K562 (cell line): ENCODE measurements at regions not wholly inside any gene's neighbourhood (a gene's known extent, or its start where the extent isn't known, plus 50 kb on each side); places are given as distances from the start of the nearest gene placed in this dataset.

ENCODE experiments used
- ATAC-seq: fragments of 200-7000 bp; cut with Tn5 transposase; 3 replicates; pipeline ENCODE4 v1.9.1; 2020; ENCODE audit warnings: moderate library complexity
- BruUV-seq: library from RNA; stranded (reverse); fragments of 400-500 nt; replicated peaks from 2 replicates; lab custom pipeline; 2021; lab: Mats Ljungman, UMichigan
- CTCF ChIA-PET: fragments of 300-600 bp; formaldehyde crosslinking; extraction: SDS; loops from one replicate; lab custom pipeline; 2021; ENCODE audit warnings: low intra/inter-chr PET ratio; lab: Yijun Ruan, JAX
- POLR2A ChIA-PET: fragments of 300-600, 350-650 bp; sonication (Branson Sonifier 250); formaldehyde crosslinking; extraction: SDS; loops from one replicate; lab custom pipeline; 2021; ENCODE audit warnings: antibody characterized with exemption, inconsistent platforms; lab: Yijun Ruan, JAX
- DNase-seq, 4 experiments: peaks; one replicate each; pipeline versions ENCODE4 v3.0.0 to v3.0.0-alpha.2; 2011 to 2018; ENCODE audit warnings: low spot score in 3 of 4, mixed read lengths in 3 of 4; ENCODE audit errors: extremely low read depth in 1 of 4
- FAIRE-seq: peaks from 2 replicates; lab custom pipeline; 2011; peaks lifted over from hg19 to GRCh38; lab: Jason Lieb, UNC
- H2AFZ ChIP-seq: 2 replicates; pipeline ENCODE4 v1.6.0; 2011; ENCODE audit warnings: low read depth, low read length, control low read depth, inconsistent platforms
- H3K27ac ChIP-seq: fragments of 200-600 bp; 3 replicates; pipeline ENCODE4 v1.8.0; 2011; ENCODE audit warnings: low read depth, mild to moderate bottlenecking, control low read depth, inconsistent platforms, low read length, moderate library complexity, mixed read lengths; ENCODE audit errors: extremely low read depth
- H3K27me3 ChIP-seq, 2 experiments: fragments of 300-600 bp in 1 of 2; 2 replicates in 1 of 2; 3 replicates in 1 of 2; pipeline versions ENCODE4 v1.6.0 to v1.8.0; 2011; ENCODE audit warnings: inconsistent platforms in 2 of 2, low read length in 2 of 2, mild to moderate bottlenecking in 1 of 2, mixed read lengths in 1 of 2, moderate library complexity in 1 of 2; ENCODE audit not compliant: control insufficient read depth in 2 of 2, insufficient read depth in 2 of 2
- H3K36me3 ChIP-seq: fragments of 300-600 bp; 3 replicates; pipeline ENCODE4 v1.8.0; 2011; ENCODE audit warnings: mild to moderate bottlenecking, low read length, inconsistent platforms; ENCODE audit not compliant: control insufficient read depth, insufficient read depth
- H3K4me1 ChIP-seq, 2 experiments: fragments of 200-600 bp in 1 of 2; replicated peaks in 1 of 2; 2 replicates in 1 of 2; 3 replicates in 1 of 2; pipeline versions ENCODE4 v1.5.1 to v1.8.0; 2011; ENCODE audit warnings: inconsistent platforms in 2 of 2, low read length in 2 of 2, mild to moderate bottlenecking in 1 of 2, mixed read lengths in 1 of 2, moderate library complexity in 1 of 2; ENCODE audit not compliant: control insufficient read depth in 2 of 2, insufficient read depth in 2 of 2
- H3K4me2 ChIP-seq: 2 replicates; pipeline ENCODE4 v1.6.1; 2011; ENCODE audit warnings: low read length, control low read depth, inconsistent platforms, mixed read lengths; ENCODE audit not compliant: insufficient read depth
- H3K4me3 ChIP-seq: fragments of 200-600 bp; sonication (generic), shearing (Covaris generic); 2 replicates; pipeline ENCODE4 v1.5.1; 2016; ENCODE audit warnings: control low read depth, inconsistent platforms
- H3K79me2 ChIP-seq: fragments of 200-600 bp; 3 replicates; pipeline ENCODE4 v1.8.0; 2011; ENCODE audit warnings: low read length, inconsistent platforms; ENCODE audit not compliant: control insufficient read depth, insufficient read depth
- H3K9ac ChIP-seq, 2 experiments: 2 replicates each; pipeline versions ENCODE4 v1.6.0 to v1.6.1; 2011; ENCODE audit warnings: low read depth in 2 of 2, low read length in 2 of 2, control low read depth in 1 of 2, inconsistent platforms in 1 of 2, mild to moderate bottlenecking in 1 of 2, mixed read lengths in 1 of 2; ENCODE audit not compliant: insufficient read depth in 1 of 2
- H3K9me1 ChIP-seq: one replicate; pipeline ENCODE4 v1.6.0; 2011; ENCODE audit warnings: inconsistent platforms, mild to moderate bottlenecking, low read length, moderate library complexity; ENCODE audit not compliant: control insufficient read depth, insufficient read depth
- H3K9me3 ChIP-seq: replicated peaks from 2 replicates; pipeline ENCODE4 v1.5.1; 2011; ENCODE audit warnings: low read depth, low read length, inconsistent platforms; ENCODE audit not compliant: control insufficient read depth, insufficient read depth
- H4K20me1 ChIP-seq: replicated peaks from 2 replicates; pipeline ENCODE4 v1.6.1; 2011; ENCODE audit warnings: low read length, inconsistent platforms, mixed read lengths; ENCODE audit not compliant: control insufficient read depth, insufficient read depth
- DIDO1 ChIP-seq: fragments of 450-650 bp; IDR thresholded peaks from 2 replicates; pipeline ENCODE4 v1.6.1; 2016; ENCODE audit warnings: low read depth, missing biosample characterization, missing genetic modification characterization
- MAFK ChIP-seq: IDR thresholded peaks from 2 replicates; pipeline ENCODE4 v1.6.1; 2011; ENCODE audit warnings: low read length, improper control_type of control experiment
- MITF ChIP-seq: IDR thresholded peaks from 2 replicates; pipeline ENCODE4 v1.6.1; 2014; ENCODE audit warnings: antibody characterized with exemption
- NCOA6 ChIP-seq: fragments of 450-650 bp; IDR thresholded peaks from 2 replicates; pipeline ENCODE4 v1.6.1; 2017; ENCODE audit warnings: mild to moderate bottlenecking
- NR3C1 ChIP-seq: sonication (generic); formaldehyde crosslinking; IDR thresholded peaks from 2 replicates; pipeline ENCODE4 v1.8.1; 2022; ENCODE audit warnings: missing genetic modification reagents
- ZFP1 ChIP-seq: fragments of 450-650 bp; formaldehyde crosslinking; IDR thresholded peaks from 2 replicates; pipeline ENCODE4 v1.4.0; 2020; ENCODE audit warnings: mild to moderate bottlenecking, mixed read lengths
- ZNF584 ChIP-seq: fragments of 200-800 bp; sonication (Bioruptor generic); IDR thresholded peaks from 2 replicates; pipeline ENCODE4 v1.6.1; 2016; ENCODE audit warnings: low read depth, mild to moderate bottlenecking, missing genetic modification characterization, missing compliant biosample characterization
- WGBS: fragments of 100-300 bp; shearing (Covaris generic); methylation state at CpG from one replicate; pipeline ENCODE4 v1.1.6; 2016; ENCODE audit warnings: low coverage, mixed read lengths; ENCODE audit not compliant: insufficient coverage; ENCODE audit errors: missing lambda C conversion rate; 5-methylcytosine and 5-hydroxymethylcytosine counted together
- in situ Hi-C: fragments of 300-500 bp; cut with MboI; formaldehyde crosslinking; loops from 4 replicates; pipeline ENCODE4 v1.15.0; 2018; ENCODE audit warnings: inconsistent platforms, mixed read lengths
- intact Hi-C: fragments of 100-400 bp; cut with micrococcal nuclease; formaldehyde crosslinking; loops from 2 replicates; pipeline ENCODE4 v1.14.2; 2022
- TF ChIP-seq, protein P1 (sequence below), 2 experiments: fragments of 450-650 bp in 1 of 2; sonication (generic) in 1 of 2; formaldehyde crosslinking in 1 of 2; IDR thresholded peaks in 1 of 2; conservative IDR thresholded peaks in 1 of 2; 2 replicates each; pipeline versions ENCODE4 v1.6.1 to v1.8.1; 2016 to 2023; ENCODE audit warnings: mild to moderate bottlenecking in 2 of 2, moderate library complexity in 2 of 2, inconsistent platforms in 1 of 2, missing genetic modification reagents in 1 of 2

GRCh38 chr12:92063641-92064040 lies 82.0 kb downstream of the BTG1 start:
- H3K27me3 ChIP-seq: no peaks in the 10 kb centered on the region
- H3K27ac ChIP-seq: no peak overlapping the region
- no peak overlapping the region for H3K4me2 ChIP-seq
- POLR2A ChIA-PET: interaction anchor here (0.8 to 2.0 kb wide), 2 partner anchors 9 to 440 kb away, joined by 5 read pairs; no protein-coding TSS in a partner anchor
- peak overlapping the region; percentile 5; the same call in 1 of the 2 replicates for H2AFZ ChIP-seq
- H3K9me1 ChIP-seq: no peaks in the 10 kb centered on the region
- no peaks in the 10 kb centered on the region for H3K36me3 ChIP-seq
- 23% methylated on average over 3 of the region's 3 CpGs for WGBS
- CTCF ChIA-PET: no interaction called here
- intact Hi-C loops: no loop called here
- DNase-seq: no peak
- 0 out of 5 replicates have a peak, but pooled peaks cover 4 to 6% of the 10 kb centered on the region in 2 experiments for H3K4me1 ChIP-seq
- BruUV-seq: no TSS peak
- no peaks in the 10 kb centered on the region for H3K79me2 ChIP-seq
- no peak for TF ChIP-seq DIDO1 (tag)
- H3K4me3 ChIP-seq: no peak overlapping the region
- no peak overlapping the region for H3K9ac ChIP-seq
- H4K20me1 ChIP-seq: no peaks in the 10 kb centered on the region
- no peak for FAIRE-seq
- in situ Hi-C loops: no loop called here
- ATAC-seq: peak; percentile 49; the same call in 2 of the 3 replicates
- H3K9me3 ChIP-seq: no peaks in the 10 kb centered on the region

GRCh38 chr12:92062539-92063493 lies 82.8 kb downstream of the BTG1 start:
- ChIA-PET POLR2A (interaction anchor here (0.7 to 2.0 kb wide), 4 partner anchors 8 to 439 kb away, joined by 4 to 5 read pairs (median 5); no protein-coding TSS in a partner anchor), CTCF (no interaction called here)
- in situ Hi-C loops: no loop called here
- TF ChIP-seq ZFP1 (CRISPR knock-in tag) (no peak), NR3C1 (no peak), NCOA6 (no peak), ZNF584 (CRISPR knock-in tag) (no peak), MITF (no peak), MAFK (no peak)
- TF ChIP-seq, protein P1, sequence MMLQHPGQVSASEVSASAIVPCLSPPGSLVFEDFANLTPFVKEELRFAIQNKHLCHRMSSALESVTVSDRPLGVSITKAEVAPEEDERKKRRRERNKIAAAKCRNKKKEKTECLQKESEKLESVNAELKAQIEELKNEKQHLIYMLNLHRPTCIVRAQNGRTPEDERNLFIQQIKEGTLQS (IDR thresholded peaks at IDR 0.05): 0 out of 2 replicates have a peak, but pooled peaks have one; percentile 32
- TF ChIP-seq, protein P1 (CRISPR knock-in tag; conservative IDR thresholded peaks at IDR 0.05): no peak

More at GRCh38 chr12:92062539-92063493, 82.8 kb downstream of the BTG1 start:
- Histone ChIP-seq H3K4me2 (no peak overlapping the region), H3K27ac (no peak overlapping the region), H3K36me3 (no peaks in the 10 kb centered on the region), H3K4me1 (0 out of 5 replicates have a peak, but pooled peaks cover 4 to 6% of the 10 kb centered on the region in 2 experiments), H3K9me3 (no peaks in the 10 kb centered on the region), H2AFZ (no peak overlapping the region), H3K79me2 (no peaks in the 10 kb centered on the region), H3K9ac (no peak overlapping the region), H4K20me1 (no peaks in the 10 kb centered on the region), H3K9me1 (no peaks in the 10 kb centered on the region), H3K27me3 (no peaks in the 10 kb centered on the region), H3K4me3 (no peak overlapping the region)
- DNase-seq (no peak), FAIRE-seq (no peak), ATAC-seq (no peak)
- 47% methylated on average over 6 of the region's 6 CpGs for whole genome bisulfite sequencing
- intact Hi-C loops: no loop called here
- BruUV-seq: no TSS peak
